ENCODE measurements at regions not wholly inside any gene's neighbourhood (a gene's known extent, or its start where the extent isn't known, plus 50 kb on each side); places are given as distances from the start of the nearest gene placed in this dataset.

DNA sequence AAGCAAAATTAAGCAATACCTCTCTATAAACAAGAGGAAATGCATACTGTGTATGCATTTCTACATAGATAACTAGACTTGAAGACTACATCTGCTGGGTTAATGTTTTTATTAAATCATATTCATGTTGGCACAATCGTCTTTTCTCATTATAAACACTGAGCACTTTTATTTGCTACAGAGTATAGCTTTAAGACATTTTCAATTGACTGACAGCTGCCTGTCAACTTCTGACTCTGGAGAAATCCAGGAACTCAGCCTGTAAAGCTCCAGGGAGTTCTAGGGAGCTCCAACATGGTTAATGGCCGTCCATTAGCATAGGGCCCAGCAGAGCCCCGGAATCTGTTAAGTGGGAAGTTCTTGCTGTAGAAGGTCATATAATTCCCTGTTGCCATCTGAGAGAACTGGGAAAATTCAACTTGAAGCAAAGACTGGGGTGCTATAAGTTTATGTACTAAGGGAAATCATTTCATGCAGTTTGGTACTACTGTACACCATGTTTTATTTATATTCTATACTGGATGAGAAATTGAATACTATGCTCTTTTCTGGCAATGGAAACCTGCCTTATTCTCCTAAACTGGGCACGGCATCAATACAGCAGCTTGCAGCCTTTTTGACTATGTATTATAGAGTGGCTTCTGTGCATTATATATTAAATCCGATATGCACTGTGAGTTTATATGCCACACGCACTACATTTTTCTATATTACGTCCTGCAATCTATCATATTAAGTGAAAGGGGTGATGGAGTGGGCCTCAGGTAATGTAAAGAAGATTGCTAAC is 243.5 kb upstream of the ZNF521 start:
- in situ Hi-C loops (cut with HindIII; ENCODE audit: low pct_unique_long_range_greater_than_20kb, low sequenced_read_pairs): no loop called here
- DNase-seq (ENCODE audit: low read depth in 1 of 2, low spot score in 1 of 2): no peak
- TF ChIP-seq JUND (IDR thresholded peaks at IDR 0.05; ENCODE audit: low read depth): no peak

DNA sequence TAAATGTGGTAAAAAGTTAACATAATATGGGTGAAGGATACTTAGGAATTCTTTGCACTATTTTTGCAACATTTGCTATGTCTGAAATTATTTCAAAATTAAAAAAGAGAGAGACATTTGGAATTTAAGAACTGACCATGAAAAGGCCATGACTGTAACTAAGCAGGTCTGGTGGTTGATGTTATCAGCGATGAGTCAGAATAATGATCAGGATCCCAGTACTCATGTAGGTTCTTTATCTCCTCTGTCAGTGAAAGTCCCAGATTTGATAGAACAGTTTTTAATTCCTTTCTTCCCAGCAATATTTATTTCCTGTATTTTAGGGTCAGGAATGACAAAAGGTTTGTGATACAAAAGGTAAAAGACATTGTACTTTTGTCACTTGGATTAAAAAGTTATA is 242.4 kb upstream of the ZNF521 start:
- no peak for TF ChIP-seq JUND (IDR thresholded peaks at IDR 0.05; ENCODE audit: low read depth)
- in situ Hi-C loops (cut with HindIII; ENCODE audit: low pct_unique_long_range_greater_than_20kb, low sequenced_read_pairs): no loop called here
- DNase-seq (ENCODE audit: low read depth in 1 of 2, low spot score in 1 of 2): no peak

DNA sequence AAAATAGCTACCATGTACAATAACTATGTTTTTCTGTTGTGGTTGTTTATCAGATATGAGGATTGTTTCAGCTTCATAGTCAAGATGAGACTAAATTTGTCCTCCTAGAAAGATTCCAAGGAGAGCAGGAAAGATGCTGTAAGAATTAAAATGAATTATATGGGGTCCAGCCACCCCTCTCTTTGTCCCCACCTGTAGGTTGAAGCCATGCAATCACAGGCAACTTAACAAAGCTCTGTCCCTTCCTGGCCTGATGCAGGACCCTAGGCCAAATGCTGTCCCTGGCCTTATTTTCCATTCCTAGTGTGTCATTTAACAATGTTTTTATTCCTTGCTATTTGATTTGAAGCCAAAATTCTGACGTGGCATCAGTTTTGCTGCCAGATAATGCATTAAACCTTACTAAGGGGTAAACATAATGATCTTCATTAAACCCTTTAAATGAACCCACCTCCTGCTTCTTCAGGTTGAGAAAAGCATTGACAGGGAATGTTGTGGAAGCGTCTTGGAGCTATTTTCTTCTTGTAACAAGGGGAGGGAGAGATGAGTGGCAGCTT is 240.9 kb upstream of the ZNF521 start:
- in situ Hi-C loops (cut with HindIII; ENCODE audit: low pct_unique_long_range_greater_than_20kb, low sequenced_read_pairs): no loop called here
- no peak for TF ChIP-seq JUND (IDR thresholded peaks at IDR 0.05; ENCODE audit: low read depth)
- DNase-seq (ENCODE audit: low read depth in 1 of 2, low spot score in 1 of 2): no peak

DNA sequence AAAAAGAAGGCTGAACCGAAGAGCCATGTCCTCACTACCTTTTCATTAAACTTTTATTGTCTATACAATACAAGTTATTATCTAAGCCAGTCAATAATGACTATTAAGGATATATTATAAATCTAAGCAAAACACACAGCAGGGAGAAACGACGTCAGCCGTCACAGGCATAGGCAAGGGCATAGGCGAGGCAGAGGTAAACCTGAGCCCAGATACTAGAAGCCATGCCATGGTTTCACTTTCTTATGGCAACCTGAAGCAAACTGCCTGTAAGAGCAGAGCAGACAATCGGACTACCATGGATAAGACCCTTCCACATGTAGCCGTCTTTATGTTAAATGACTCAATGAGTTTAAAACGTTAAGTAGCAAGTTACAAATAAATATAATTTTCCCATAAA is 238.5 kb upstream of the ZNF521 start:
- TF ChIP-seq JUND (IDR thresholded peaks at IDR 0.05; ENCODE audit: low read depth): no peak
- in situ Hi-C loops (cut with HindIII; ENCODE audit: low pct_unique_long_range_greater_than_20kb, low sequenced_read_pairs): no loop called here
- DNase-seq (ENCODE audit: low read depth in 1 of 2, low spot score in 1 of 2): no peak

DNA sequence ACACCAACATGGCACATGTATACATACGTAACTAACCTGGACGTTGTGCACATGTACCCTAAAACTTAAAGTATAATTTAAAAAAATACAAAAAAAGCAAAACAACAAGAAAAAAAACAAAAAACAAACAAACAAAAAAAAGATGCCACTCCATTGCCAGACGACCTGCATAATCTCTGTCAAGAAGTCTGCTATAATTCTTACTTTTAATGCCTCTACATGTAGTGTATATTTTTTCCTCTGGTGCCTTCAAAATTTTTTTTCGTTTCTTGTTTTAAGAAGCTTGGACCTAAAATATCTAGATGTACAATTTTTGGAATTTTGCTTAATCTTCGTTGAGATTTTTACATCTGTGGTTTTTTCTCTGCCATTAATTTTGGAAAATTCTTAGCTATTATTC is 235.6 kb upstream of the ZNF521 start:
- no peak for TF ChIP-seq JUND (IDR thresholded peaks at IDR 0.05; ENCODE audit: low read depth)
- no peak for DNase-seq (ENCODE audit: low read depth in 1 of 2, low spot score in 1 of 2)
- in situ Hi-C loops (cut with HindIII; ENCODE audit: low pct_unique_long_range_greater_than_20kb, low sequenced_read_pairs): no loop called here

DNA sequence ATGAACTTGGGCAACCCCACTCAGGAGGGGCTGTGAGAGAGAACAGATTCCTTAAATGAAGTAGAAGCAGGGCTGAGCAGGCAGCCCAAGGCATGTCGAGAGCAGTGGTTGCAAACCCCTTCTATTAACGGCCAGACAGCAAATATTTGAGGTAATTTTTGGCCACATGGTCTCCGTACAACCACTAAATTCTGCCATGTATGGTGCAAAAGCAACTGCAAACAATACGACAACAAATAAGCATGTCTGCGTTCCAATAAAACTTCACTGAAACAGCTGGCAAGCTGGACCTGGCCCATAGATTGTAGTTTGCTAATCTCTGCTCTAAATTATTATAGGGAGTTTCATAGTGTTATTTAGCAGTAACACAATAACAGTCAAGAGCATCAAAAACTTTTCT is 217.0 kb upstream of the ZNF521 start:
- in situ Hi-C loops (cut with HindIII; ENCODE audit: low pct_unique_long_range_greater_than_20kb, low sequenced_read_pairs): no loop called here
- DNase-seq (ENCODE audit: low read depth in 1 of 2, low spot score in 1 of 2): no peak
- no peak for TF ChIP-seq JUND (IDR thresholded peaks at IDR 0.05; ENCODE audit: low read depth)

DNA sequence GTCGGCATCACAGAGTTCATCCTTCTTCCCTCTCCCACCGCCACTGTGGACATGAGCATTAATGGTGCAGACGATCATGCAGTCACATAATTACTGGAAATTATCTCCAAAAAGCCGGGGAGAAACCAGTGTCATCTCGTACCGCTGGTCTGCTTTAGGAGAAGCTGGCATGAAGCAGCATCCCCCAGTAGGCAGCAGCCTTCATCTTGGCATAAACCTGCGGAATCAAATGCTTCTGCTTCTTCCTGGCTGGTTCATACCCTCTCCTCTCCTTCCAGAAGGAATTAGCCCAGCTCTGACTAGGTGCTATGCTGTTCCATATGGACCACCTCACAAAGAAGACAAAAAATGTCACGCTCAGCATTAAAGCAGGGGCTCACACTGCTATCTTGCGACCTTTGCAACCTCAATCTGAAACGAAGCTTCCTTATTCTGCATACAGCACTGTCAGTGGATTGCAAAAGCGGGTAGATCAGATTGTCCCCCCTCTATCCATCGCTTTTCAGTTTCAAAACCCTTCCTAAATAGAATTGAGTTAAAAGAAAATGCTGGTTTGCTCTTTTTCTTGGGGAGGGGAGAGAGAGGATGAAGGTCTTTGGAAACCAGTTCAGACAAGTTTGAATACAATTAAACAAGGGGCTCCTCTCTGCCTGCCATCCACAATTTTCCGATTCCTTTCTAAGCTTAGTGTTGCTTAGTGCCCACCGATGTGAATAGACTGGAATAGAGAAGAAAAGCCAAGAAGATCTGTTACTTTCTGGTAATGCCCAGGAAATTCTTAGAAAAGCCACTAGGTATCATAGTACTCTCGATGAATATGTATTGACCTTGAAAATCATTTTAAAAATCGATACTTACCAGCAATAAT is 212.1 kb upstream of the ZNF521 start:
- no peak for TF ChIP-seq JUND (IDR thresholded peaks at IDR 0.05; ENCODE audit: low read depth)
- DNase-seq (ENCODE audit: low read depth in 1 of 2, low spot score in 1 of 2): no peak
- in situ Hi-C loops (cut with HindIII; ENCODE audit: low pct_unique_long_range_greater_than_20kb, low sequenced_read_pairs): no loop called here

DNA sequence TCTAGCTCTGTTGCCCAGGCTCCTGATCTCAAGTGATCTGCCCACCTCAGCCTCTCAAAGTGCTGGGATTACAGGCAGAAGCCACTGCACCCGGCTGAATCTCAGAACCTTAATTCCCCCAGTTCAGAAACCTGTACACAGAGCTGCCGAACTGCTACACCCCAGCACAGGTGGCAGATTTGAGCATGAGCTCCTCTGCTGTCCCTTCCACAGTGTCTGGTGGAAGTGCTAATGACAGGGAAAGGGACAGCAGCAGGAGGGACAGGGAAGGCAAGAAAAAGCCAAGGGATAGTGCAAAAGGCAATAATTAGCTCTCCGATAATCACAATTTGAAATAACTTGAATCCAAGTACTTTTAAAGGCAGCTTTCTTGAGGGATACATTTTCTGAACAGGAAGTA is 211.4 kb upstream of the ZNF521 start:
- in situ Hi-C loops (cut with HindIII; ENCODE audit: low pct_unique_long_range_greater_than_20kb, low sequenced_read_pairs): no loop called here
- TF ChIP-seq JUND (IDR thresholded peaks at IDR 0.05; ENCODE audit: low read depth): no peak
- DNase-seq (ENCODE audit: low read depth in 1 of 2, low spot score in 1 of 2): no peak

DNA sequence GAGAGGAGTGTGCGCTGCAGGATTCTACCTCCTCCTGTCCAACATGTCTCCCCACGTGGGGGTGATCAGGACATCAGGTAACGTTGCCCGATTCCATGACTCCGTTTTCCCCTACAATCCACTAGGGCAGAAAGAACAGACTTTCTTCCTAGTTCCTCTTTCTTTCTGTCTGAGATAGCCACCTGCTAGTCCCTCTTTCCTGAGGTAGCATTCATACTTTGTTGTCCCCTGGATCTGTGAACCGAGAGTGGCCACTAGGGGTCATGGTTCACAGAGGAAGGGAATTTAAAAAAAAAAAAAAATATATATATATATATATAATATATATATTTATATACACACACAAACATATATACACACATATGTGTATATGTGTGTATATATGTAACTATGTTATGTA is 210.0 kb upstream of the ZNF521 start:
- TF ChIP-seq JUND (IDR thresholded peaks at IDR 0.05; ENCODE audit: low read depth): no peak
- in situ Hi-C loops (cut with HindIII; ENCODE audit: low pct_unique_long_range_greater_than_20kb, low sequenced_read_pairs): no loop called here
- DNase-seq (ENCODE audit: low read depth in 1 of 2, low spot score in 1 of 2): peak in 1 of 2 experiments; percentile 31

DNA sequence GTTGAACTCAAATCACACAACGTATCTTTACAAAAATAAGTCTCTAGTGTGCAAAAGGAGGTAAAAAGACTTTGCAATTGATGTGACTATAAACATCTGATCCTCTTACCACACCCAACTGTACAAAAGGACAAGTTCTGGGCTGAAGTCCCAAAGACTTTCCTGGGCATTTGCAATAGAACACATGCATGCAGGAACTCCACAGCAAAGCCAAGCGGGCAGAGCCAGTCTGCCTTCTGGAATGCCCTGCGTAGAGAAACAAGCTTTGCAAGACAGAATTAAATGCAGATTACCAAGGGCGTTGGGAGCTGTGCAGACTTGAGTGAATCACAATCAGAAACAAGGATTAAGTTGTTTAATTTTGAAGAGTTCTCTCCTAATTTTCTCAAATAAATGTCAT is 208.4 kb upstream of the ZNF521 start:
- no peak for TF ChIP-seq JUND (IDR thresholded peaks at IDR 0.05; ENCODE audit: low read depth)
- in situ Hi-C loops (cut with HindIII; ENCODE audit: low pct_unique_long_range_greater_than_20kb, low sequenced_read_pairs): no loop called here
- DNase-seq (ENCODE audit: low read depth in 1 of 2, low spot score in 1 of 2): no peak

DNA sequence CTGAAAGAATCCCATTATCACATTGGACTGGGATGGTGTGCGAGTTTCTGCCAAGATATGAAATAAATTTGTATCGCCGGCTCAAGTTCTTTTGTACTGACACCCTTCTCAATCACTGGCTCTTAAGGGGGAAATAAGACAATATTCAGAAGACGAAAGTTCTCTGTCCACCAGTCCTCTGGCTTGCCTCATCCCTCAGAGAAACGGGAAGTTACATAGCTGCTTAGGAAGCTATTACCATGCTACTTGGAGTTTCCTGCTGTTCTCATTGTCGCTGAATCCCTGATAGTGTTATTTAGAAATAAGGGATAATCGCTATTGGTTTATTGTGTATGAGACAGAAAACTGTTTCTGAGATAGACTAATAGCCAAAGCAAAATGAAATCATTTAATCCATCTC is 205.0 kb upstream of the ZNF521 start:
- in situ Hi-C loops (cut with HindIII; ENCODE audit: low pct_unique_long_range_greater_than_20kb, low sequenced_read_pairs): no loop called here
- no peak for DNase-seq (ENCODE audit: low read depth in 1 of 2, low spot score in 1 of 2)
- TF ChIP-seq JUND (IDR thresholded peaks at IDR 0.05; ENCODE audit: low read depth): no peak

DNA sequence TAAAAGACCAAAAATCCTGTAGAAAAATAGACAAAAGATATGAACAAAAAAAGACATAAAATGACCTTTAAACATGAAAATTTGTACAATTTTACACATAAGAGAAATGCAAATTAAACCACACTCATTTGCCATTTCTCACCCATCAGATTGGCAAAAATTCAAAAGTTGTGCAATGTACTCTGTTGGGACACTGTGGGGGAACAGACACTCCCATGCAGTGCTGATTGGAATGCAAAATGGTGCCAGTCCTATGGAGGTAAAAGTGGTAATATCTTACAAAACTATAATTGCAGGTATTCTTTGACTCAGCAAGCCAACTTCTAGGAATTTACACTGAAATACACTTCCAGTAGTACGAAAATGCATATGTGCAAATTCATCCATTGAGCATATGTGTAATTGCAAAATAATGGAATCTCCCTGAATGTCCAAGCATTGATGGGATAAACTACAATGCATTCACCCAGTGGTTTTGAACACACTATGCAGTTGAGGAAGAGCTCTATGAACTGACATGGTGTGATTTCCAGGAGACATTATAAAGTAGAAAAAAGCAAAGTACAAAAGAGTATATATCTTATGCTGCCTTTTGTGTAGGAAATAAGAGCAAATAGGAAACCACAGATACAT is 201.8 kb upstream of the ZNF521 start:
- DNase-seq (ENCODE audit: low read depth in 1 of 2, low spot score in 1 of 2): no peak
- TF ChIP-seq JUND (IDR thresholded peaks at IDR 0.05; ENCODE audit: low read depth): no peak
- in situ Hi-C loops (cut with HindIII; ENCODE audit: low pct_unique_long_range_greater_than_20kb, low sequenced_read_pairs): no loop called here

Measured in T47D (cell line).